Endothelial cell of umbilical vein (primary cell): ENCODE measurements at regions not wholly inside any gene's neighbourhood (a gene's known extent, or its start where the extent isn't known, plus 50 kb on each side); places are given as distances from the start of the nearest gene placed in this dataset.

Experiments
- BruUV-seq: library from RNA; stranded (reverse); fragments of 400-500 nt; replicated peaks from 2 replicates; lab custom pipeline; 2021; lab: Mats Ljungman, UMichigan
- CTCF ChIA-PET: fragments of 300-600, 350-600 bp; sonication (Branson Sonifier 250); formaldehyde crosslinking; loops from one replicate; lab custom pipeline; 2021; ENCODE audit warnings: antibody characterized with exemption, inconsistent platforms; lab: Charles Lee
- POLR2A ChIA-PET: fragments of 300-600, 350-600 bp; sonication (Branson Sonifier 250); formaldehyde crosslinking; loops from one replicate; lab custom pipeline; 2021; ENCODE audit warnings: antibody characterized with exemption, inconsistent platforms; lab: Charles Lee
- DNase-seq: peaks from one replicate; pipeline ENCODE4 v3.0.0-alpha.2; 2011; ENCODE audit warnings: low read depth, low spot score
- FAIRE-seq: peaks from 2 replicates; lab custom pipeline; 2011; peaks lifted over from hg19 to GRCh38; lab: Jason Lieb, UNC
- H2AFZ ChIP-seq: 2 replicates; pipeline ENCODE4 v1.6.0; 2012; ENCODE audit warnings: low read depth, low read length, control low read depth, inconsistent platforms
- H3K27ac ChIP-seq: 2 replicates; pipeline ENCODE4 v1.5.1; 2011; ENCODE audit warnings: low read depth, mild to moderate bottlenecking, control low read depth, low read length, moderate library complexity; ENCODE audit not compliant: insufficient read depth
- H3K27me3 ChIP-seq, 2 experiments: 2 replicates each; pipeline versions ENCODE4 v1.6.0 to v1.6.1; 2011; ENCODE audit warnings: low read length in 2 of 2, mixed read lengths in 1 of 2; ENCODE audit not compliant: control insufficient read depth in 2 of 2, insufficient read depth in 2 of 2
- H3K36me3 ChIP-seq, 2 experiments: 2 replicates in 1 of 2; 3 replicates in 1 of 2; pipeline ENCODE4 v1.5.1; 2011; ENCODE audit warnings: low read length in 2 of 2, mild to moderate bottlenecking in 1 of 2, moderate library complexity in 1 of 2; ENCODE audit not compliant: control insufficient read depth in 2 of 2, insufficient read depth in 2 of 2; ENCODE audit errors: extremely low read depth in 1 of 2
- H3K4me1 ChIP-seq: 3 replicates; pipeline ENCODE4 v1.5.1; 2011; ENCODE audit warnings: mild to moderate bottlenecking, low read length; ENCODE audit not compliant: control insufficient read depth, insufficient read depth; ENCODE audit errors: extremely low read depth
- H3K4me2 ChIP-seq: 2 replicates; pipeline ENCODE4 v1.6.1; 2011; ENCODE audit warnings: low read length, control low read depth, mixed read lengths; ENCODE audit not compliant: insufficient read depth
- H3K4me3 ChIP-seq, 3 experiments: fragments of 200-600 bp in 1 of 3; sonication (generic), shearing (Covaris generic) in 1 of 3; replicated peaks in 1 of 3; 2 replicates each; pipeline ENCODE4 v1.5.1; 2011 to 2016; ENCODE audit warnings: control low read depth in 3 of 3, low read length in 3 of 3, mild to moderate bottlenecking in 2 of 3, inconsistent platforms in 1 of 3, low read depth in 1 of 3, moderate library complexity in 1 of 3; ENCODE audit not compliant: insufficient read depth in 1 of 3
- H3K79me2 ChIP-seq: 2 replicates; pipeline ENCODE4 v1.6.0; 2012; ENCODE audit warnings: low read length, inconsistent platforms; ENCODE audit not compliant: control insufficient read depth, insufficient read depth
- H3K9ac ChIP-seq: replicated peaks from 2 replicates; pipeline ENCODE3; 2011; ENCODE audit warnings: low read length, control low read depth; ENCODE audit not compliant: insufficient read depth; ENCODE audit errors: extremely low read depth
- H3K9me1 ChIP-seq: replicated peaks from 3 replicates; pipeline ENCODE4 v1.6.0; 2011; ENCODE audit warnings: mild to moderate bottlenecking, low read length; ENCODE audit not compliant: control insufficient read depth, insufficient read depth; ENCODE audit errors: extremely low read depth
- H3K9me3 ChIP-seq: replicated peaks from 2 replicates; pipeline ENCODE4 v1.5.1; 2012; ENCODE audit warnings: low read length, inconsistent platforms; ENCODE audit not compliant: control insufficient read depth, insufficient read depth
- H4K20me1 ChIP-seq: replicated peaks from 2 replicates; pipeline ENCODE3; 2011; ENCODE audit warnings: mild to moderate bottlenecking, low read length; ENCODE audit not compliant: control insufficient read depth, insufficient read depth; ENCODE audit errors: extremely low read depth
- EZH2 ChIP-seq: IDR thresholded peaks from 2 replicates; pipeline ENCODE4 v1.6.1; 2012; ENCODE audit warnings: borderline replicate concordance, low read depth, mild to moderate bottlenecking, moderate library complexity, low read length, inconsistent platforms; ENCODE audit not compliant: severe bottlenecking
- FOS ChIP-seq: IDR thresholded peaks from 2 replicates; pipeline ENCODE4 v1.6.1; 2011; ENCODE audit warnings: mild to moderate bottlenecking, low read length, moderate library complexity, borderline replicate concordance; ENCODE audit not compliant: insufficient read depth
- GATA2 ChIP-seq: IDR thresholded peaks from 2 replicates; pipeline ENCODE4 v1.7.0; 2011; ENCODE audit warnings: low read depth, mild to moderate bottlenecking, moderate library complexity, mixed read lengths, low read length; ENCODE audit not compliant: insufficient read length, insufficient read depth
- JUN ChIP-seq: IDR thresholded peaks from 2 replicates; pipeline ENCODE4 v1.6.1; 2011; ENCODE audit warnings: borderline replicate concordance, low read depth; ENCODE audit not compliant: insufficient read length, insufficient read depth
- MYC ChIP-seq: IDR thresholded peaks from one replicate; pipeline ENCODE4 v1.6.1; 2011; ENCODE audit warnings: mild to moderate bottlenecking, low read depth, low read length
- POLR2A ChIP-seq: IDR thresholded peaks from 2 replicates; pipeline ENCODE4 v1.6.1; 2012; ENCODE audit warnings: low read depth, mild to moderate bottlenecking, control low read depth, low read length
- POLR2AphosphoS5 ChIP-seq: IDR thresholded peaks from 2 replicates; pipeline ENCODE4 v1.6.1; 2012; ENCODE audit warnings: low read depth, mild to moderate bottlenecking, control low read depth, low read length, moderate library complexity; ENCODE audit not compliant: insufficient read depth
- dilution Hi-C: fragments of 300-500 bp; cut with MboI; formaldehyde crosslinking; loops from one replicate; pipeline ENCODE4 v1.15.0; 2019; ENCODE audit warnings: low sequenced_read_pairs; ENCODE audit not compliant: extremely low pct_ligation_motif_present
- intact Hi-C: fragments of 100-400 bp; cut with micrococcal nuclease; formaldehyde crosslinking; loops from one replicate; pipeline ENCODE4 v1.10.0; 2022
- TF ChIP-seq, protein P1 (sequence below), 2 donors: IDR thresholded peaks; 1 replicate in 1 of 2; 2 replicates in 1 of 2; pipeline ENCODE4 v1.5.1; 2011; ENCODE audit warnings: low read length in 2 of 2, mild to moderate bottlenecking in 2 of 2, moderate library complexity in 2 of 2, control low read depth in 1 of 2, inconsistent platforms in 1 of 2, low read depth in 1 of 2; ENCODE audit not compliant: insufficient read depth in 1 of 2; ENCODE audit errors: extremely low read depth in 1 of 2
- TF ChIP-seq, protein P2 (sequence below): IDR thresholded peaks from 2 replicates; pipeline ENCODE4 v1.6.1; 2011; ENCODE audit not compliant: insufficient read depth, insufficient read length

DNA sequence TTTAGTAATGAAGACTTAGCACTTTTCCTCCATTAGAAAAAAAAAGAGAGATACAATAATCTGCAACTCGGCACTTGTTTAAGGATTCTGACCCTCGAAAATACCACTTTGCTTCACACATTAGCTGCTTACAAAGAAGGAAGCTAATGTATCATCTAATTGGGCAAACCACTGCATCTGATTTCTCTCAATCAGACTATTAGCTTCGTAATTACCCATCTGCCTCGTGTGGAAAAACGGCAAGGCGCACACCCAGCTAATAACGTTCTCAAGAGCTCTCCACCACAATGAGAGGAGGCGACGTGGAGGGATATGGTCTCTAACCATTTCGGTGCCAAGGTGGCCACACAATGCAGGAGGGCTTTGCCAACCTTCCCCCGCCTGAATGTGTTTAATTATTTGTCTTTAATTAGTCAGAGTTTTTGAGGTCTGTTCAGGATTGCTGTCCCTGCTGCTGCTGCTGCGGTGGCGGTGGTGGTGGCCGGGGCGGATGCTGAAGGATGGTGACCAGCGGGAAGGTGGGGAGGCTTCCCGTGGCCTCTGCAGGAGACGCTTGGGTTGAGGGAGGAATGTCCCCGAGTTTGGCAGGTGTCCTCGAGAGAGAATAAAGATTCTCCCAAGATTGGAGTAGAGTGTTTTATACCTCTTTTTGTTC lies 374.5 kb downstream of the RPS6KC1 start:
- H3K79me2 ChIP-seq = no peaks in the 10 kb centered on the region
- CTCF ChIA-PET = no interaction called here
- FAIRE-seq = no peak

More for the DNA sequence above, 374.5 kb downstream of the RPS6KC1 start:
- Histone ChIP-seq H3K9me1 (no peaks in the 10 kb centered on the region), H3K4me3 (no peak overlapping the region), H3K36me3 (no peaks in the 10 kb centered on the region), H3K4me1 (no peaks in the 10 kb centered on the region), H3K27me3 (no peaks in the 10 kb centered on the region), H2AFZ (no peak overlapping the region), H3K4me2 (no peak overlapping the region), H3K27ac (no peak overlapping the region), H4K20me1 (no peaks in the 10 kb centered on the region), H3K9ac (no peak overlapping the region), H3K9me3 (no peaks in the 10 kb centered on the region)
- POLR2A ChIA-PET = no interaction called here
- DNase-seq = no peak
- TF ChIP-seq GATA2 (no peak), POLR2A (no peak), FOS (no peak), EZH2 (no peak), POLR2AphosphoS5 (no peak), MYC (no peak), JUN (no peak)
- TF ChIP-seq, protein P1, sequence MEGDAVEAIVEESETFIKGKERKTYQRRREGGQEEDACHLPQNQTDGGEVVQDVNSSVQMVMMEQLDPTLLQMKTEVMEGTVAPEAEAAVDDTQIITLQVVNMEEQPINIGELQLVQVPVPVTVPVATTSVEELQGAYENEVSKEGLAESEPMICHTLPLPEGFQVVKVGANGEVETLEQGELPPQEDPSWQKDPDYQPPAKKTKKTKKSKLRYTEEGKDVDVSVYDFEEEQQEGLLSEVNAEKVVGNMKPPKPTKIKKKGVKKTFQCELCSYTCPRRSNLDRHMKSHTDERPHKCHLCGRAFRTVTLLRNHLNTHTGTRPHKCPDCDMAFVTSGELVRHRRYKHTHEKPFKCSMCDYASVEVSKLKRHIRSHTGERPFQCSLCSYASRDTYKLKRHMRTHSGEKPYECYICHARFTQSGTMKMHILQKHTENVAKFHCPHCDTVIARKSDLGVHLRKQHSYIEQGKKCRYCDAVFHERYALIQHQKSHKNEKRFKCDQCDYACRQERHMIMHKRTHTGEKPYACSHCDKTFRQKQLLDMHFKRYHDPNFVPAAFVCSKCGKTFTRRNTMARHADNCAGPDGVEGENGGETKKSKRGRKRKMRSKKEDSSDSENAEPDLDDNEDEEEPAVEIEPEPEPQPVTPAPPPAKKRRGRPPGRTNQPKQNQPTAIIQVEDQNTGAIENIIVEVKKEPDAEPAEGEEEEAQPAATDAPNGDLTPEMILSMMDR (IDR thresholded peaks at IDR 0.05; ENCODE audit: extremely low read depth in 1 of 2, insufficient read depth in 1 of 2, low read depth in 1 of 2, low read length in 2 of 2) = no peak
- TF ChIP-seq, protein P2, sequence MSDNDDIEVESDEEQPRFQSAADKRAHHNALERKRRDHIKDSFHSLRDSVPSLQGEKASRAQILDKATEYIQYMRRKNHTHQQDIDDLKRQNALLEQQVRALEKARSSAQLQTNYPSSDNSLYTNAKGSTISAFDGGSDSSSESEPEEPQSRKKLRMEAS = no peak
- intact Hi-C loops = no loop called here
- dilution Hi-C loops = no loop called here
- BruUV-seq = no TSS peak
